ENCODE measurements at regions not wholly inside any gene's neighbourhood (a gene's known extent, or its start where the extent isn't known, plus 50 kb on each side); places are given as distances from the start of the nearest gene placed in this dataset.

- H3K4me3 ChIP-seq (ENCODE audit: low read depth, low read length), result no peak overlapping the region
- DNase-seq (ENCODE audit: low read depth), result no peak
Measured at GRCh38 chr6:98463038-98464000, 371.1 kb upstream of the POU3F2 start.

- no peak overlapping the region for H3K4me3 ChIP-seq (ENCODE audit: low read depth, low read length)
- DNase-seq (ENCODE audit: low read depth), result no peak
Measured at GRCh38 chr6:98467091-98467490, 367.3 kb upstream of the POU3F2 start.

- no peak for DNase-seq (ENCODE audit: low read depth)
- no peak overlapping the region for H3K4me3 ChIP-seq (ENCODE audit: low read depth, low read length)
Measured at GRCh38 chr6:98467902-98468301, 366.5 kb upstream of the POU3F2 start.

GRCh38 chr6:98469141-98469540 lies 365.2 kb upstream of the POU3F2 start:
- no peak for DNase-seq (ENCODE audit: low read depth)
- H3K4me3 ChIP-seq (ENCODE audit: low read depth, low read length), result no peak overlapping the region

- no peak for DNase-seq (ENCODE audit: low read depth)
- H3K4me3 ChIP-seq (ENCODE audit: low read depth, low read length), result no peak overlapping the region
Measured at GRCh38 chr6:98470821-98471220, 363.6 kb upstream of the POU3F2 start.

- no peak overlapping the region for H3K4me3 ChIP-seq (ENCODE audit: low read depth, low read length)
- no peak for DNase-seq (ENCODE audit: low read depth)
Measured at GRCh38 chr6:98471444-98471843, 362.9 kb upstream of the POU3F2 start.

- no peak for DNase-seq (ENCODE audit: low read depth)
Measured at GRCh38 chr6:98477231-98477630, 357.1 kb upstream of the POU3F2 start.

GRCh38 chr6:98484696-98485095 lies 349.7 kb upstream of the POU3F2 start:
- H3K4me3 ChIP-seq (ENCODE audit: low read depth, low read length), result no peak overlapping the region
- no peak for DNase-seq (ENCODE audit: low read depth)

More at GRCh38 chr6:98477231-98477630, 357.1 kb upstream of the POU3F2 start:
- no peak overlapping the region for H3K4me3 ChIP-seq (ENCODE audit: low read depth, low read length)

- no peak for DNase-seq (ENCODE audit: low read depth)
- no peak overlapping the region for H3K4me3 ChIP-seq (ENCODE audit: low read depth, low read length)
Measured at GRCh38 chr6:98485593-98485992, 348.8 kb upstream of the POU3F2 start.

- no peak for DNase-seq (ENCODE audit: low read depth)
- H3K4me3 ChIP-seq (ENCODE audit: low read depth, low read length), result no peak overlapping the region
Measured at GRCh38 chr6:98486057-98486456, 348.3 kb upstream of the POU3F2 start.

- no peak overlapping the region for H3K4me3 ChIP-seq (ENCODE audit: low read depth, low read length)
- no peak for DNase-seq (ENCODE audit: low read depth)
Measured at GRCh38 chr6:98487612-98488011, 346.8 kb upstream of the POU3F2 start.

- no peak overlapping the region for H3K4me3 ChIP-seq (ENCODE audit: low read depth, low read length)
- no peak for DNase-seq (ENCODE audit: low read depth)
Measured at GRCh38 chr6:98498144-98498775, 336.1 kb upstream of the POU3F2 start.

- no peak for DNase-seq (ENCODE audit: low read depth)
- no peak overlapping the region for H3K4me3 ChIP-seq (ENCODE audit: low read depth, low read length)
Measured at GRCh38 chr6:98498866-98499265, 335.5 kb upstream of the POU3F2 start.

GRCh38 chr6:98514073-98514720 lies 320.2 kb upstream of the POU3F2 start:
- DNase-seq (ENCODE audit: low read depth), result no peak
- no peak overlapping the region for H3K4me3 ChIP-seq (ENCODE audit: low read depth, low read length)

- DNase-seq (ENCODE audit: low read depth), result no peak
- H3K4me3 ChIP-seq (ENCODE audit: low read depth, low read length), result no peak overlapping the region
Measured at GRCh38 chr6:98514796-98515195, 319.6 kb upstream of the POU3F2 start.

GRCh38 chr6:98516206-98516605 lies 318.2 kb upstream of the POU3F2 start:
- DNase-seq (ENCODE audit: low read depth), result no peak
- no peak overlapping the region for H3K4me3 ChIP-seq (ENCODE audit: low read depth, low read length)

- no peak overlapping the region for H3K4me3 ChIP-seq (ENCODE audit: low read depth, low read length)
- no peak for DNase-seq (ENCODE audit: low read depth)
Measured at GRCh38 chr6:98516866-98517265, 317.5 kb upstream of the POU3F2 start.

GRCh38 chr6:98525860-98526259 lies 308.5 kb upstream of the POU3F2 start:
- no peak for DNase-seq (ENCODE audit: low read depth)
- H3K4me3 ChIP-seq (ENCODE audit: low read depth, low read length), result no peak overlapping the region

- no peak for DNase-seq (ENCODE audit: low read depth)
- no peak overlapping the region for H3K4me3 ChIP-seq (ENCODE audit: low read depth, low read length)
Measured at GRCh38 chr6:98526465-98526864, 307.9 kb upstream of the POU3F2 start.

- DNase-seq (ENCODE audit: low read depth), result no peak
- no peak overlapping the region for H3K4me3 ChIP-seq (ENCODE audit: low read depth, low read length)
Measured at GRCh38 chr6:98529364-98529763, 305.0 kb upstream of the POU3F2 start.
